GM18502 (cell line): ENCODE measurements at regions not wholly inside any gene's neighbourhood (a gene's known extent, or its start where the extent isn't known, plus 50 kb on each side); places are given as distances from the start of the nearest gene placed in this dataset.
"Not testable (repeated sequence)": the region's sequence is repeated elsewhere in the genome, so short reads cannot be mapped to it uniquely, and the experiment has no call there.

ENCODE experiments used
- ATAC-seq: cut with Tn5 transposase; IDR thresholded peaks from one replicate; pipeline ENCODE4 v1.9.1; 2021; ENCODE audit warnings: mild to moderate bottlenecking; ENCODE audit not compliant: unreplicated experiment, poor library complexity

- not testable (repeated sequence) for ATAC-seq
These were observed 413.3 kb downstream of the HACE1 start for GRCh38 chr6:104446101-104447080.

- ATAC-seq = no peak
These were observed 425.2 kb downstream of the HACE1 start for GRCh38 chr6:104434519-104434918.

GRCh38 chr6:104431096-104431495 lies 428.6 kb downstream of the HACE1 start:
- ATAC-seq = no peak

- ATAC-seq = no peak
These were observed 431.5 kb downstream of the HACE1 start for GRCh38 chr6:104428184-104428583.

GRCh38 chr6:104423691-104424090 lies 436.0 kb downstream of the HACE1 start:
- no peak for ATAC-seq

GRCh38 chr6:104421650-104422049 lies 438.1 kb downstream of the HACE1 start:
- ATAC-seq = no peak

GRCh38 chr6:104418839-104419238 lies 440.9 kb downstream of the HACE1 start:
- no peak for ATAC-seq

- ATAC-seq = no peak
These were observed 441.6 kb downstream of the HACE1 start for GRCh38 chr6:104418125-104418524.

- no peak for ATAC-seq
These were observed 445.0 kb downstream of the HACE1 start for GRCh38 chr6:104414723-104415122.

- ATAC-seq = no peak
These were observed 446.0 kb downstream of the HACE1 start for GRCh38 chr6:104413767-104414166.

- no peak for ATAC-seq
These were observed 448.4 kb downstream of the HACE1 start for GRCh38 chr6:104411302-104411701.

- no peak for ATAC-seq
These were observed 449.8 kb downstream of the HACE1 start for GRCh38 chr6:104409913-104410312.

GRCh38 chr6:104407957-104408356 lies 451.8 kb downstream of the HACE1 start:
- no peak for ATAC-seq

GRCh38 chr6:104404377-104404776 lies 455.3 kb downstream of the HACE1 start:
- peak; percentile 44 for ATAC-seq

GRCh38 chr6:104402572-104402971 lies 457.1 kb downstream of the HACE1 start:
- no peak for ATAC-seq

- no peak for ATAC-seq
These were observed 457.8 kb downstream of the HACE1 start for GRCh38 chr6:104401926-104402325.

GRCh38 chr6:104400844-104401243 lies 458.9 kb downstream of the HACE1 start:
- ATAC-seq = no peak

GRCh38 chr6:104396077-104396476 lies 463.6 kb downstream of the HACE1 start:
- ATAC-seq = no peak

- no peak for ATAC-seq
These were observed 477.8 kb downstream of the HACE1 start for GRCh38 chr6:104381907-104382306.

- no peak for ATAC-seq
These were observed 494.1 kb downstream of the HACE1 start for GRCh38 chr6:104365451-104366234.

- ATAC-seq = no peak
These were observed 501.8 kb downstream of the HACE1 start for GRCh38 chr6:104357928-104358327.
